WTC11 (cell line): ENCODE measurements at regions not wholly inside any gene's neighbourhood (a gene's known extent, or its start where the extent isn't known, plus 50 kb on each side); places are given as distances from the start of the nearest gene placed in this dataset.

Experiments
- ATAC-seq: fragments of 200-7000 bp; cut with Tn5 transposase; 2 replicates; pipeline ENCODE4 v1.10.0; 2021; ENCODE audit warnings: mild to moderate bottlenecking, moderate library complexity
- CTCF ChIA-PET: fragments of 300-600 bp; sonication (Branson Sonifier 250); formaldehyde crosslinking; loops from one replicate; lab custom pipeline; 2021; ENCODE audit warnings: antibody characterized with exemption; lab: Charles Lee
- POLR2A ChIA-PET: fragments of 350-600 bp; sonication (Branson Sonifier 250); formaldehyde crosslinking; loops from one replicate; lab custom pipeline; 2021; ENCODE audit warnings: antibody characterized with exemption; lab: Charles Lee
- DNase-seq: peaks from one replicate; pipeline ENCODE4 v3.0.0; 2021; ENCODE audit warnings: low spot score
- H3K27ac Mint-ChIP-seq: 2 replicates; pipeline ENCODE4 v1.8.0; 2021; ENCODE audit warnings: mixed read lengths
- H3K27me3 Mint-ChIP-seq: 2 replicates; pipeline ENCODE4 v1.8.0; 2021; ENCODE audit warnings: low read depth, mild to moderate bottlenecking, moderate library complexity, mixed read lengths
- H3K36me3 Mint-ChIP-seq: 2 replicates; pipeline ENCODE4 v1.8.0; 2021; ENCODE audit warnings: mixed read lengths
- H3K4me1 Mint-ChIP-seq: 2 replicates; pipeline ENCODE4 v1.8.0; 2022; ENCODE audit warnings: mixed read lengths
- H3K4me3 Mint-ChIP-seq: 2 replicates; pipeline ENCODE4 v1.8.0; 2021; ENCODE audit warnings: mild to moderate bottlenecking, moderate library complexity, mixed read lengths
- H3K9me3 Mint-ChIP-seq: 2 replicates; pipeline ENCODE4 v1.8.0; 2021; ENCODE audit warnings: mixed read lengths
- ATF1 ChIP-seq: sonication (generic); formaldehyde crosslinking; IDR thresholded peaks from 2 replicates; pipeline ENCODE4 v1.8.1; 2023; ENCODE audit warnings: mild to moderate bottlenecking, moderate library complexity, missing genetic modification reagents
- ESRRA ChIP-seq: sonication (generic); formaldehyde crosslinking; IDR thresholded peaks from 2 replicates; pipeline ENCODE4 v1.8.1; 2022; ENCODE audit warnings: mild to moderate bottlenecking, missing genetic modification reagents, borderline replicate concordance
- FOXK1 ChIP-seq: sonication (generic); formaldehyde crosslinking; IDR thresholded peaks from 2 replicates; pipeline ENCODE4 v1.8.0; 2022; ENCODE audit warnings: mild to moderate bottlenecking, moderate library complexity, missing genetic modification reagents
- GTF2I ChIP-seq: fragments of 250-450 bp; sonication (Bioruptor Pico); conservative IDR thresholded peaks from 2 replicates; pipeline ENCODE4 v1.4.0; 2021; ENCODE audit warnings: mild to moderate bottlenecking
- IRF2 ChIP-seq: sonication (generic); formaldehyde crosslinking; IDR thresholded peaks from 2 replicates; pipeline ENCODE4 v1.8.0; 2022; ENCODE audit warnings: low read depth, missing genetic modification reagents, borderline replicate concordance
- JAZF1 ChIP-seq: fragments of 250-450 bp; sonication (Bioruptor Pico); IDR thresholded peaks from 2 replicates; pipeline ENCODE4 v1.9.0; 2021; ENCODE audit warnings: moderate library complexity, mild to moderate bottlenecking, inconsistent platforms
- JUN ChIP-seq: sonication (generic); formaldehyde crosslinking; IDR thresholded peaks from 2 replicates; pipeline ENCODE4 v1.8.0; 2023; ENCODE audit warnings: mild to moderate bottlenecking, missing genetic modification reagents
- KAT7 ChIP-seq: sonication (generic); formaldehyde crosslinking; IDR thresholded peaks from 2 replicates; pipeline ENCODE4 v1.8.1; 2023; ENCODE audit warnings: missing genetic modification reagents, mild to moderate bottlenecking, borderline replicate concordance
- NFYB ChIP-seq: sonication (generic); formaldehyde crosslinking; conservative IDR thresholded peaks from 2 replicates; pipeline ENCODE4 v1.8.0; 2022; ENCODE audit warnings: low read depth, missing genetic modification reagents
- NR3C1 ChIP-seq: sonication (generic); formaldehyde crosslinking; conservative IDR thresholded peaks from 2 replicates; pipeline ENCODE4 v1.8.1; 2023; ENCODE audit warnings: low read depth, mild to moderate bottlenecking, missing genetic modification reagents
- OVOL2 ChIP-seq: fragments of 250-450 bp; sonication (Bioruptor Pico); IDR thresholded peaks from 2 replicates; pipeline ENCODE4 v1.9.0; 2021; ENCODE audit warnings: mild to moderate bottlenecking, borderline replicate concordance
- ZNF416 ChIP-seq: fragments of 250-450 bp; sonication (Bioruptor Pico); IDR thresholded peaks from 2 replicates; pipeline ENCODE4 v1.9.0; 2021; ENCODE audit warnings: mild to moderate bottlenecking, inconsistent platforms
- TF ChIP-seq, protein P1 (sequence below): fragments of 250-450 bp; sonication (Bioruptor Pico); IDR thresholded peaks from 2 replicates; pipeline ENCODE4 v1.9.0; 2021; ENCODE audit warnings: mild to moderate bottlenecking, borderline replicate concordance
- TF ChIP-seq, protein P2 (sequence below): sonication (generic); formaldehyde crosslinking; IDR thresholded peaks from 2 replicates; pipeline ENCODE4 v1.8.1; 2022; ENCODE audit warnings: low read depth, missing genetic modification reagents, borderline replicate concordance
- TF ChIP-seq, protein P3 (sequence below): sonication (generic); formaldehyde crosslinking; IDR thresholded peaks from 2 replicates; pipeline ENCODE4 v1.8.0; 2022; ENCODE audit warnings: mild to moderate bottlenecking, missing genetic modification reagents
- TF ChIP-seq, protein P4 (sequence below): sonication (generic); formaldehyde crosslinking; IDR thresholded peaks from 2 replicates; pipeline ENCODE4 v1.8.1; 2022; ENCODE audit warnings: mild to moderate bottlenecking, moderate library complexity, missing genetic modification reagents
- TF ChIP-seq, protein P5 (sequence below): fragments of 250-450 bp; sonication (Bioruptor Pico); IDR thresholded peaks from 2 replicates; pipeline ENCODE4 v2.1.2; 2022; ENCODE audit warnings: mild to moderate bottlenecking, moderate library complexity
- TF ChIP-seq, protein P6 (sequence below): sonication (generic); formaldehyde crosslinking; IDR thresholded peaks from 2 replicates; pipeline ENCODE4 v1.8.0; 2023; ENCODE audit warnings: missing genetic modification reagents, mild to moderate bottlenecking, borderline replicate concordance
- TF ChIP-seq, protein P7 (sequence below): sonication (generic); formaldehyde crosslinking; IDR thresholded peaks from 2 replicates; pipeline ENCODE4 v1.8.0; 2022; ENCODE audit warnings: mild to moderate bottlenecking, missing genetic modification reagents
- TF ChIP-seq, protein P8 (sequence below): fragments of 250-450 bp; sonication (Bioruptor Pico); IDR thresholded peaks from 2 replicates; pipeline ENCODE4 v1.8.0; 2021; ENCODE audit warnings: mild to moderate bottlenecking

DNA sequence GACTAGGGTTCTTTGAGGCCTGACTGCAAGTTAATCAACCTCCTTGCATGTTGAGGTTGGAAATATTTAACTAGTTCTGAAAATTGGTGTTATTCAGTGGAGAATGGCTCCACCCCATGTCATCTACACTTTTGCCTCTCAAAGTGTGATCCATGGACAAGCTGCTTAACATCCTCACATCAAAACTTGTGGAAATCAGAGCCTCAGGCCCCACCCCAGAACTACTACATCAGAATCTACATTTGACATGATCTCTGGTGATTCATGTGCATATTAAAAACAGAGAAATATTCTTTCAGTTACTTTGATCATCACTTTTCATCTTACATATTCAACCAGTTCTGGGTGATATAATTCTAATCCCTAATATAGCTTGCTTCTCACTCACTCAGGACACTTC is 632.9 kb downstream of the ARL4A start (continued):
- TF ChIP-seq, protein P1, sequence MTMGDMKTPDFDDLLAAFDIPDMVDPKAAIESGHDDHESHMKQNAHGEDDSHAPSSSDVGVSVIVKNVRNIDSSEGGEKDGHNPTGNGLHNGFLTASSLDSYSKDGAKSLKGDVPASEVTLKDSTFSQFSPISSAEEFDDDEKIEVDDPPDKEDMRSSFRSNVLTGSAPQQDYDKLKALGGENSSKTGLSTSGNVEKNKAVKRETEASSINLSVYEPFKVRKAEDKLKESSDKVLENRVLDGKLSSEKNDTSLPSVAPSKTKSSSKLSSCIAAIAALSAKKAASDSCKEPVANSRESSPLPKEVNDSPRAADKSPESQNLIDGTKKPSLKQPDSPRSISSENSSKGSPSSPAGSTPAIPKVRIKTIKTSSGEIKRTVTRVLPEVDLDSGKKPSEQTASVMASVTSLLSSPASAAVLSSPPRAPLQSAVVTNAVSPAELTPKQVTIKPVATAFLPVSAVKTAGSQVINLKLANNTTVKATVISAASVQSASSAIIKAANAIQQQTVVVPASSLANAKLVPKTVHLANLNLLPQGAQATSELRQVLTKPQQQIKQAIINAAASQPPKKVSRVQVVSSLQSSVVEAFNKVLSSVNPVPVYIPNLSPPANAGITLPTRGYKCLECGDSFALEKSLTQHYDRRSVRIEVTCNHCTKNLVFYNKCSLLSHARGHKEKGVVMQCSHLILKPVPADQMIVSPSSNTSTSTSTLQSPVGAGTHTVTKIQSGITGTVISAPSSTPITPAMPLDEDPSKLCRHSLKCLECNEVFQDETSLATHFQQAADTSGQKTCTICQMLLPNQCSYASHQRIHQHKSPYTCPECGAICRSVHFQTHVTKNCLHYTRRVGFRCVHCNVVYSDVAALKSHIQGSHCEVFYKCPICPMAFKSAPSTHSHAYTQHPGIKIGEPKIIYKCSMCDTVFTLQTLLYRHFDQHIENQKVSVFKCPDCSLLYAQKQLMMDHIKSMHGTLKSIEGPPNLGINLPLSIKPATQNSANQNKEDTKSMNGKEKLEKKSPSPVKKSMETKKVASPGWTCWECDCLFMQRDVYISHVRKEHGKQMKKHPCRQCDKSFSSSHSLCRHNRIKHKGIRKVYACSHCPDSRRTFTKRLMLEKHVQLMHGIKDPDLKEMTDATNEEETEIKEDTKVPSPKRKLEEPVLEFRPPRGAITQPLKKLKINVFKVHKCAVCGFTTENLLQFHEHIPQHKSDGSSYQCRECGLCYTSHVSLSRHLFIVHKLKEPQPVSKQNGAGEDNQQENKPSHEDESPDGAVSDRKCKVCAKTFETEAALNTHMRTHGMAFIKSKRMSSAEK (CRISPR knock-in tag): no peak
- TF ChIP-seq FOXK1 (no peak), NFYB (CRISPR knock-in tag) (no peak), JAZF1 (CRISPR knock-in tag) (no peak), OVOL2 (no peak), IRF2 (no peak)
- TF ChIP-seq, protein P2, sequence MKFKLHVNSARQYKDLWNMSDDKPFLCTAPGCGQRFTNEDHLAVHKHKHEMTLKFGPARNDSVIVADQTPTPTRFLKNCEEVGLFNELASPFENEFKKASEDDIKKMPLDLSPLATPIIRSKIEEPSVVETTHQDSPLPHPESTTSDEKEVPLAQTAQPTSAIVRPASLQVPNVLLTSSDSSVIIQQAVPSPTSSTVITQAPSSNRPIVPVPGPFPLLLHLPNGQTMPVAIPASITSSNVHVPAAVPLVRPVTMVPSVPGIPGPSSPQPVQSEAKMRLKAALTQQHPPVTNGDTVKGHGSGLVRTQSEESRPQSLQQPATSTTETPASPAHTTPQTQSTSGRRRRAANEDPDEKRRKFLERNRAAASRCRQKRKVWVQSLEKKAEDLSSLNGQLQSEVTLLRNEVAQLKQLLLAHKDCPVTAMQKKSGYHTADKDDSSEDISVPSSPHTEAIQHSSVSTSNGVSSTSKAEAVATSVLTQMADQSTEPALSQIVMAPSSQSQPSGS (CRISPR knock-in tag): no peak

DNA sequence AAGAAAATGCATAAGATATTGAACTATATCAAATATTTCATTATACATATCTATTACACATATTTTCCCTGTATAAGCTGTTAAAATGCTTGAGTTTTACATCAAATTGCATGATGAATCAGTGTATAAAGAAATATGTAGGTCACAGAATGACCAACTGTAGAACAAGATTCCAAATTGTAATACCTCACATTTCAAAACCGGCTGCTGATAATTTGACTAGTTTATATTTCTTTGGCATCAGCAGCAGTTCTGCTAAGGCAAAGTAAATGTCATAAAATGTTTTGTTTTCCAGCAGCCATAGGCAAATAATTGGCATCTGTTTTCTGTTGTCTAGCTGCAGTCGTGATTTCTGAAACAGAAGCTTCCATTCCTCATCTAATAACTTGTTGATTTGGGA is 633.9 kb downstream of the ARL4A start:
- ATAC-seq: no peak
- H3K9me3 Mint-ChIP-seq: peaks cover 25% of the 10 kb centered on the region
- CTCF ChIA-PET: no interaction called here
- H3K27ac Mint-ChIP-seq: 0 out of 2 replicates have a peak overlapping the region, but pooled peaks have one; percentile 71
- POLR2A ChIA-PET: no interaction called here
- DNase-seq: no peak
- no peak overlapping the region for H3K4me3 Mint-ChIP-seq
- H3K36me3 Mint-ChIP-seq: peaks cover 8% of the 10 kb centered on the region
- peaks cover 30% of the 10 kb centered on the region for H3K4me1 Mint-ChIP-seq
- H3K27me3 Mint-ChIP-seq: no peaks in the 10 kb centered on the region
- TF ChIP-seq, protein P3, sequence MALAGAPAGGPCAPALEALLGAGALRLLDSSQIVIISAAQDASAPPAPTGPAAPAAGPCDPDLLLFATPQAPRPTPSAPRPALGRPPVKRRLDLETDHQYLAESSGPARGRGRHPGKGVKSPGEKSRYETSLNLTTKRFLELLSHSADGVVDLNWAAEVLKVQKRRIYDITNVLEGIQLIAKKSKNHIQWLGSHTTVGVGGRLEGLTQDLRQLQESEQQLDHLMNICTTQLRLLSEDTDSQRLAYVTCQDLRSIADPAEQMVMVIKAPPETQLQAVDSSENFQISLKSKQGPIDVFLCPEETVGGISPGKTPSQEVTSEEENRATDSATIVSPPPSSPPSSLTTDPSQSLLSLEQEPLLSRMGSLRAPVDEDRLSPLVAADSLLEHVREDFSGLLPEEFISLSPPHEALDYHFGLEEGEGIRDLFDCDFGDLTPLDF (CRISPR knock-in tag): no peak
- TF ChIP-seq, protein P4, sequence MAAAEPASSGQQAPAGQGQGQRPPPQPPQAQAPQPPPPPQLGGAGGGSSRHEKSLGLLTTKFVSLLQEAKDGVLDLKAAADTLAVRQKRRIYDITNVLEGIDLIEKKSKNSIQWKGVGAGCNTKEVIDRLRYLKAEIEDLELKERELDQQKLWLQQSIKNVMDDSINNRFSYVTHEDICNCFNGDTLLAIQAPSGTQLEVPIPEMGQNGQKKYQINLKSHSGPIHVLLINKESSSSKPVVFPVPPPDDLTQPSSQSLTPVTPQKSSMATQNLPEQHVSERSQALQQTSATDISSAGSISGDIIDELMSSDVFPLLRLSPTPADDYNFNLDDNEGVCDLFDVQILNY (CRISPR knock-in tag): no peak
- TF ChIP-seq GTF2I (CRISPR knock-in tag) (no peak), ATF1 (CRISPR knock-in tag) (no peak), NR3C1 (CRISPR knock-in tag) (no peak), NFYB (CRISPR knock-in tag) (no peak), JUN (CRISPR knock-in tag) (no peak), ESRRA (no peak), KAT7 (no peak), ZNF416 (no peak)
- TF ChIP-seq, protein P5, sequence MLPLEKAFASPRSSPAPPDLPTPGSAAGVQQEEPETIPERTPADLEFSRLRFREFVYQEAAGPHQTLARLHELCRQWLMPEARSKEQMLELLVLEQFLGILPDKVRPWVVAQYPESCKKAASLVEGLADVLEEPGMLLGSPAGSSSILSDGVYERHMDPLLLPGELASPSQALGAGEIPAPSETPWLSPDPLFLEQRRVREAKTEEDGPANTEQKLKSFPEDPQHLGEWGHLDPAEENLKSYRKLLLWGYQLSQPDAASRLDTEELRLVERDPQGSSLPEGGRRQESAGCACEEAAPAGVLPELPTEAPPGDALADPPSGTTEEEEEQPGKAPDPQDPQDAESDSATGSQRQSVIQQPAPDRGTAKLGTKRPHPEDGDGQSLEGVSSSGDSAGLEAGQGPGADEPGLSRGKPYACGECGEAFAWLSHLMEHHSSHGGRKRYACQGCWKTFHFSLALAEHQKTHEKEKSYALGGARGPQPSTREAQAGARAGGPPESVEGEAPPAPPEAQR (CRISPR knock-in tag): no peak
- TF ChIP-seq, protein P6, sequence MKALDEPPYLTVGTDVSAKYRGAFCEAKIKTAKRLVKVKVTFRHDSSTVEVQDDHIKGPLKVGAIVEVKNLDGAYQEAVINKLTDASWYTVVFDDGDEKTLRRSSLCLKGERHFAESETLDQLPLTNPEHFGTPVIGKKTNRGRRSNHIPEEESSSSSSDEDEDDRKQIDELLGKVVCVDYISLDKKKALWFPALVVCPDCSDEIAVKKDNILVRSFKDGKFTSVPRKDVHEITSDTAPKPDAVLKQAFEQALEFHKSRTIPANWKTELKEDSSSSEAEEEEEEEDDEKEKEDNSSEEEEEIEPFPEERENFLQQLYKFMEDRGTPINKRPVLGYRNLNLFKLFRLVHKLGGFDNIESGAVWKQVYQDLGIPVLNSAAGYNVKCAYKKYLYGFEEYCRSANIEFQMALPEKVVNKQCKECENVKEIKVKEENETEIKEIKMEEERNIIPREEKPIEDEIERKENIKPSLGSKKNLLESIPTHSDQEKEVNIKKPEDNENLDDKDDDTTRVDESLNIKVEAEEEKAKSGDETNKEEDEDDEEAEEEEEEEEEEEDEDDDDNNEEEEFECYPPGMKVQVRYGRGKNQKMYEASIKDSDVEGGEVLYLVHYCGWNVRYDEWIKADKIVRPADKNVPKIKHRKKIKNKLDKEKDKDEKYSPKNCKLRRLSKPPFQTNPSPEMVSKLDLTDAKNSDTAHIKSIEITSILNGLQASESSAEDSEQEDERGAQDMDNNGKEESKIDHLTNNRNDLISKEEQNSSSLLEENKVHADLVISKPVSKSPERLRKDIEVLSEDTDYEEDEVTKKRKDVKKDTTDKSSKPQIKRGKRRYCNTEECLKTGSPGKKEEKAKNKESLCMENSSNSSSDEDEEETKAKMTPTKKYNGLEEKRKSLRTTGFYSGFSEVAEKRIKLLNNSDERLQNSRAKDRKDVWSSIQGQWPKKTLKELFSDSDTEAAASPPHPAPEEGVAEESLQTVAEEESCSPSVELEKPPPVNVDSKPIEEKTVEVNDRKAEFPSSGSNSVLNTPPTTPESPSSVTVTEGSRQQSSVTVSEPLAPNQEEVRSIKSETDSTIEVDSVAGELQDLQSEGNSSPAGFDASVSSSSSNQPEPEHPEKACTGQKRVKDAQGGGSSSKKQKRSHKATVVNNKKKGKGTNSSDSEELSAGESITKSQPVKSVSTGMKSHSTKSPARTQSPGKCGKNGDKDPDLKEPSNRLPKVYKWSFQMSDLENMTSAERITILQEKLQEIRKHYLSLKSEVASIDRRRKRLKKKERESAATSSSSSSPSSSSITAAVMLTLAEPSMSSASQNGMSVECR (CRISPR knock-in tag): no peak
- TF ChIP-seq, protein P7, sequence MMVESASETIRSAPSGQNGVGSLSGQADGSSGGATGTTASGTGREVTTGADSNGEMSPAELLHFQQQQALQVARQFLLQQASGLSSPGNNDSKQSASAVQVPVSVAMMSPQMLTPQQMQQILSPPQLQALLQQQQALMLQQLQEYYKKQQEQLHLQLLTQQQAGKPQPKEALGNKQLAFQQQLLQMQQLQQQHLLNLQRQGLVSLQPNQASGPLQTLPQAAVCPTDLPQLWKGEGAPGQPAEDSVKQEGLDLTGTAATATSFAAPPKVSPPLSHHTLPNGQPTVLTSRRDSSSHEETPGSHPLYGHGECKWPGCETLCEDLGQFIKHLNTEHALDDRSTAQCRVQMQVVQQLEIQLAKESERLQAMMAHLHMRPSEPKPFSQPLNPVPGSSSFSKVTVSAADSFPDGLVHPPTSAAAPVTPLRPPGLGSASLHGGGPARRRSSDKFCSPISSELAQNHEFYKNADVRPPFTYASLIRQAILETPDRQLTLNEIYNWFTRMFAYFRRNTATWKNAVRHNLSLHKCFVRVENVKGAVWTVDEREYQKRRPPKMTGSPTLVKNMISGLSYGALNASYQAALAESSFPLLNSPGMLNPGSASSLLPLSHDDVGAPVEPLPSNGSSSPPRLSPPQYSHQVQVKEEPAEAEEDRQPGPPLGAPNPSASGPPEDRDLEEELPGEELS: no peak
- TF ChIP-seq, protein P8, sequence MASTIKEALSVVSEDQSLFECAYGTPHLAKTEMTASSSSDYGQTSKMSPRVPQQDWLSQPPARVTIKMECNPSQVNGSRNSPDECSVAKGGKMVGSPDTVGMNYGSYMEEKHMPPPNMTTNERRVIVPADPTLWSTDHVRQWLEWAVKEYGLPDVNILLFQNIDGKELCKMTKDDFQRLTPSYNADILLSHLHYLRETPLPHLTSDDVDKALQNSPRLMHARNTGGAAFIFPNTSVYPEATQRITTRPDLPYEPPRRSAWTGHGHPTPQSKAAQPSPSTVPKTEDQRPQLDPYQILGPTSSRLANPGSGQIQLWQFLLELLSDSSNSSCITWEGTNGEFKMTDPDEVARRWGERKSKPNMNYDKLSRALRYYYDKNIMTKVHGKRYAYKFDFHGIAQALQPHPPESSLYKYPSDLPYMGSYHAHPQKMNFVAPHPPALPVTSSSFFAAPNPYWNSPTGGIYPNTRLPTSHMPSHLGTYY (CRISPR knock-in tag): no peak
